ENCODE measurements at regions not wholly inside any gene's neighbourhood (a gene's known extent, or its start where the extent isn't known, plus 50 kb on each side); places are given as distances from the start of the nearest gene placed in this dataset.

GRCh38 chrX:140337263-140337662 lies 167.6 kb downstream of the SOX3 start:
- TF ChIP-seq CTCF (IDR thresholded peaks at IDR 0.05; ENCODE audit: low read length) (no peak), EZH2 (IDR thresholded peaks at IDR 0.05; ENCODE audit: borderline replicate concordance, low read length) (no peak)
- H3K27me3 ChIP-seq (ENCODE audit: insufficient read depth, low read length): no peaks in the 10 kb centered on the region
- no peak overlapping the region for H3K9ac ChIP-seq (ENCODE audit: low read length)
- H4K20me1 ChIP-seq (ENCODE audit: insufficient read depth, low read length): no peaks in the 10 kb centered on the region
- H3K9me2 ChIP-seq (ENCODE audit: low read depth, low read length): no peaks in the 10 kb centered on the region
- H3K27ac ChIP-seq (ENCODE audit: low read depth, low read length, poor library complexity, severe bottlenecking): no peak overlapping the region
- H3K4me3 ChIP-seq (ENCODE audit: low read depth, low read length, poor library complexity, severe bottlenecking): no peak overlapping the region
- no peaks in the 10 kb centered on the region for H3K4me1 ChIP-seq (ENCODE audit: insufficient read depth, low read length, severe bottlenecking)
- no peaks in the 10 kb centered on the region for H3K36me3 ChIP-seq (ENCODE audit: insufficient read depth, low read length)
- H3K4me2 ChIP-seq (ENCODE audit: low read length): no peak overlapping the region
- no peak overlapping the region for H2AFZ ChIP-seq (ENCODE audit: low read length)
- H3K9me3 ChIP-seq (ENCODE audit: low read length): no peaks in the 10 kb centered on the region
- no peaks in the 10 kb centered on the region for H3K79me2 ChIP-seq (ENCODE audit: insufficient read depth, low read length)
- H3F3A ChIP-seq (ENCODE audit: insufficient read depth, low read length): no peaks in the 10 kb centered on the region

GRCh38 chrX:140318296-140318695 lies 186.6 kb downstream of the SOX3 start:
- no peaks in the 10 kb centered on the region for H3K9me2 ChIP-seq (ENCODE audit: low read depth, low read length)
- H4K20me1 ChIP-seq (ENCODE audit: insufficient read depth, low read length): no peaks in the 10 kb centered on the region
- H3K9ac ChIP-seq (ENCODE audit: low read length): no peak overlapping the region
- H3K27ac ChIP-seq (ENCODE audit: low read depth, low read length, poor library complexity, severe bottlenecking): no peak overlapping the region
- no peaks in the 10 kb centered on the region for H3K79me2 ChIP-seq (ENCODE audit: insufficient read depth, low read length)
- TF ChIP-seq CTCF (IDR thresholded peaks at IDR 0.05; ENCODE audit: low read length) (no peak), EZH2 (IDR thresholded peaks at IDR 0.05; ENCODE audit: borderline replicate concordance, low read length) (no peak)
- no peak overlapping the region for H3K4me3 ChIP-seq (ENCODE audit: low read depth, low read length, poor library complexity, severe bottlenecking)
- H3K4me1 ChIP-seq (ENCODE audit: insufficient read depth, low read length, severe bottlenecking): no peaks in the 10 kb centered on the region
- no peaks in the 10 kb centered on the region for H3F3A ChIP-seq (ENCODE audit: insufficient read depth, low read length)
- no peak overlapping the region for H2AFZ ChIP-seq (ENCODE audit: low read length)
- no peaks in the 10 kb centered on the region for H3K9me3 ChIP-seq (ENCODE audit: low read length)
- H3K27me3 ChIP-seq (ENCODE audit: insufficient read depth, low read length): no peaks in the 10 kb centered on the region
- H3K36me3 ChIP-seq (ENCODE audit: insufficient read depth, low read length): no peaks in the 10 kb centered on the region
- no peak overlapping the region for H3K4me2 ChIP-seq (ENCODE audit: low read length)

- Histone ChIP-seq H2AFZ (ENCODE audit: low read length) (no peak overlapping the region), H3K4me1 (ENCODE audit: insufficient read depth, low read length, severe bottlenecking) (no peaks in the 10 kb centered on the region), H3K4me2 (ENCODE audit: low read length) (no peak overlapping the region), H3K27ac (ENCODE audit: low read depth, low read length, poor library complexity, severe bottlenecking) (no peak overlapping the region), H3F3A (ENCODE audit: insufficient read depth, low read length) (no peaks in the 10 kb centered on the region), H3K36me3 (ENCODE audit: insufficient read depth, low read length) (no peaks in the 10 kb centered on the region), H3K79me2 (ENCODE audit: insufficient read depth, low read length) (no peaks in the 10 kb centered on the region), H3K9ac (ENCODE audit: low read length) (no peak overlapping the region), H4K20me1 (ENCODE audit: insufficient read depth, low read length) (no peaks in the 10 kb centered on the region), H3K9me3 (ENCODE audit: low read length) (no peaks in the 10 kb centered on the region), H3K4me3 (ENCODE audit: low read depth, low read length, poor library complexity, severe bottlenecking) (no peak overlapping the region), H3K9me2 (ENCODE audit: low read depth, low read length) (no peaks in the 10 kb centered on the region), H3K27me3 (ENCODE audit: insufficient read depth, low read length) (no peaks in the 10 kb centered on the region)
- TF ChIP-seq CTCF (IDR thresholded peaks at IDR 0.05; ENCODE audit: low read length): no peak
- TF ChIP-seq EZH2 (IDR thresholded peaks at IDR 0.05; ENCODE audit: borderline replicate concordance, low read length): no peak
Observed at GRCh38 chrX:140317462-140317861, 187.4 kb downstream of the SOX3 start.
